Right lung (tissue), 2 donors: ENCODE measurements at regions not wholly inside any gene's neighbourhood (a gene's known extent, or its start where the extent isn't known, plus 50 kb on each side); places are given as distances from the start of the nearest gene placed in this dataset.
"Not testable (repeated sequence)": the region's sequence is repeated elsewhere in the genome, so short reads cannot be mapped to it uniquely, and the experiment has no call there.

Experiments used
- DNase-seq, 2 donors: peaks; one replicate each; pipeline ENCODE4 v3.0.0-alpha.2; 2013

GRCh38 chr7:3135626-3136025 is 92.0 kb upstream of the CARD11 start:
- DNase-seq = no peak

DNA sequence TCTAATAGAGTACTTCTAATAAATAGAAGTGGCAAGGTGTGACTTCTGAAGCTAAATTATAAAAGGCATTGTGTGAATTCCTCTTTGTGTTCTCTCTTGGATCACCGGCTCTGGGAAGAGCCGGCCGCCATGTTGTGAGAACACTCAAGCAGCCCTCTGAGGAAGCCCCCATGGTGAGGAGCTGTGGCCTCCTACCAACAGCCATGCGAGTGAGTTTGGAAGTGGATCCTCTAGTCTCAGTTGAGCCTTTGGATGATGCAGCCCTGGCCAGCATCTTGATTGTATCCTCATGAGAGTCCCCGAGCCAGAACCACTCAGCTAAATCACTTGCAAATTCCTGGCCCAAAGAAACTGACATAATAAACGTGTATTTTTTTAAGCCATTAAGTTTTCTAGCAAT is 94.5 kb upstream of the CARD11 start:
- DNase-seq = no peak

- no peak for DNase-seq
Measured at GRCh38 chr7:3138997-3139396, 95.3 kb upstream of the CARD11 start.

DNA sequence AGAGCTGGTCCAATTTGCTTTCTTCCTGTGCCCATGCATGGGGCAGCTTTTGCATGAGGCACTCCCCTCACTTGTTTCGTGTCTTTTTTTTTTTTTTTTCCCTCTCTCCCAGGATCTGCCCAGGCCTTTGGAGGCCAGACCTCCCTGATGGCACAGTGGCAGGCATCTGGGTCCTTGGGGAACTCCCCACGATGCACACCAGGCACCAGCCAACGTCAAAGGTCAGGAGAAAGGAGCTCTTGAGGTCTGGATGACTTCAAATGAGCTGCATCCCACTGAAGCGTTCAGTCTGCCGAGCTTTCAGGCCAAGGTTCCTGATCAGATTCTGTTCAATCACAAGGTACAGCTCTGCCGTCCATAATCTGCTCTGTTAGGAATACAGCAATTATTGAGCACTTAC is 97.2 kb upstream of the CARD11 start:
- no peak for DNase-seq

GRCh38 chr7:3141326-3141725 is 97.7 kb upstream of the CARD11 start:
- no peak for DNase-seq

- DNase-seq = no peak
Measured at GRCh38 chr7:3143869-3144775, 100.5 kb upstream of the CARD11 start.

GRCh38 chr7:3144776-3145125 is 101.1 kb upstream of the CARD11 start:
- DNase-seq = not testable (repeated sequence)

DNA sequence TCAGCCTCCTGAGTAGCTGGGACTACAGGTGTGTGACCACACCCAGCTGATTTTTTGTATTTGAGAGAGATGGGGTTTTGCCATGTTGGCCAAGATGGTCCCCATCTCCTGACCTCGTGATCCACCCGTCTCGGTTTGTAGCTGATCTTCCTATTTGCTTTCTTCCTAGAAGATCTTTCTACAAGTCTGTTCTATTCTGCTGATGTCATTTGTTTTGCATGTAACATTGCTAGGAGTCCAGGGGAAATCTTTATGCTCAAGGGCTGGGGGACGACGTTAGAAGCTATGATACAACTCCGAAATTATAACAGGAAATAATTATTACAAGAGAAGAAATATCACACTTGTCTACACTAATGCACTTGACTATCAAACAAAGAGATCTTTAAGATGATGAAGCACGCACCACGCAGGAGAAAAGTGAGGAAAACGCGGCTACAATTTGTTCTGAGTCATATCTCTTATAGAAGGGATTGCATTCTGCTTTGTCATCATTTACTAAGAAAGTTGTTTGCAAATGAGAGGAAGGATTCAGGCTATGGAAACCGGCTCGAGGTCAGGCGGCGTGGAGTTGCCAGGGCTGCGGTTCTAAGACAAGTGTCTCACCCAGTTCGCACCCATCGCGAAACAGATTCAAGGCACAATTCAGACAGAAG is 103.0 kb upstream of the CARD11 start:
- no peak for DNase-seq

DNA sequence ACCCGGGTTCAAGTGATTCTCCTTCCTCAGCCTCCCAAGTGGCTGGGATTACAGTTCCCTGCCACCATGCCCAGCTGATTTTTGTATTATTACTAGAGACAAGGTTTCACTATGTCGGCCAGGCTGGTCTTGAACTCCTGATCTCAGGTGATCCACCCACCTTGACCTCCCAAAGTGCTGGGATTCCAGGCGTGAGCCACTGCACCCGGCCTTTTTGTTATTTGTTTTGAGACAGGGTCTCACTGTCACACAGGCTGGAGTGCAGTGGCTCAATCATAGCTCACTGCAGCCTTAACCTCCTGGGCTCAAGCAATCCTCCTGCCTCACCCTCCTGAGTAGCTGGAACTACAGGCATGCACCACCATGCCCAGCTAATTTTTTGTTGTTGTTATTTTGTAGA is 104.8 kb upstream of the CARD11 start:
- not testable (repeated sequence) for DNase-seq

DNA sequence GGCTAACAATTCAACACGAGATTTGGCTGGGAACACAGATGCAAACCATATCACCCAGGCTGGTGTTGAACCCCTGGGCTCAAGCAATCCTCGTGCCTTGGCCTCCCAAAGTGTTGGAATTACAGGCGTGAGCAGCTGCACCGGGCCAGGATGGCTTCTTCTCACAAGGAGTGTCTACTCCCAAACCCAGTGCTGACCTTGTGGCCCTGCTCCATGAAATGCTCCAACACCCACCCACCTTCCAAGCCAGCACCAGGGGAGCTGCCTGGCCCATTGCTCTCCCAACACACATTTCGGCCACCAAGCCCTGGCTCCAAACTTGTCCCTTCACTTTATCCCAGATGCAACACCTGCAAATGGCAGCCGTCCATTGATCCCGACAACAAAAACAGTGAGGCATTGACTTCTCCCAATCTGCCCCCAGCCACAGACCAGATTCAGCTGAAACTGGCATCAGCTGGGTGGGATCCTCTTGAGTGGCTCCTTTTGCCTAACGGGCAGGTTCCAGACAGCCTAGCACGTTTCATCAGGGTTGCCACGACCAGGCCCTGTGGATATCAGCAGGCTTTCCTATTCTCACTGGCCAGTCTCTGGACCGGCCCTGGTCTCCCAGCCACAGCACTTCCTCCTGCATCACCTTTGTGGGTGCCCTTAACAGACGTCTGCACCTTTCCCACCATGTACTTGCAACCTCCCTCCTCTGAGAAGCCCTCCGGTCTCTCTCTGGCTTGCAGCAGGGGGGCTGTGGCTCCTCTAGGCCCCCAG is 105.7 kb upstream of the CARD11 start:
- no peak for DNase-seq

- no peak for DNase-seq
Measured at GRCh38 chr7:3150027-3150426, 106.4 kb upstream of the CARD11 start.

DNA sequence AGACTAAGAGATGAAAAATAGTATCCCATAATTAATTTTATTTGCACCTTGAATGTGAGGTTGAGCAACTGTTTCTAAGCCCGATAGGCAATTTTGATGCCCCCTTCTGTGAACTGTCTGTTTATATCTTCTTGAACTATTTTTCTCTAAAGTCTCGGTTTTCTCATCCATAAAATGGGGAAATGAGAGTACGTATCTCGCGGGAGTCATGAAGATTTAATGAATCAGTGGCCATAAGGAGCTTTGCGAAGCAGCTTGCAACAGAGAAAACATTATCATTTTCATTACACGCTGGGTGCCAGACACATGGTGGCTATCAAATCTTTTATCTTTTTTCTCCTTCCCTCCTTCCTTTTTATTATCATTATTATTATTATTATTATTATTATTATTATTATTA is 108.1 kb upstream of the CARD11 start:
- DNase-seq = no peak

GRCh38 chr7:3152714-3153113 is 109.0 kb upstream of the CARD11 start:
- DNase-seq = no peak

GRCh38 chr7:3153118-3153517 is 109.5 kb upstream of the CARD11 start:
- no peak for DNase-seq

GRCh38 chr7:3154317-3154716 is 110.7 kb upstream of the CARD11 start:
- DNase-seq = no peak

GRCh38 chr7:3154881-3155494 is 111.3 kb upstream of the CARD11 start:
- no peak for DNase-seq

DNA sequence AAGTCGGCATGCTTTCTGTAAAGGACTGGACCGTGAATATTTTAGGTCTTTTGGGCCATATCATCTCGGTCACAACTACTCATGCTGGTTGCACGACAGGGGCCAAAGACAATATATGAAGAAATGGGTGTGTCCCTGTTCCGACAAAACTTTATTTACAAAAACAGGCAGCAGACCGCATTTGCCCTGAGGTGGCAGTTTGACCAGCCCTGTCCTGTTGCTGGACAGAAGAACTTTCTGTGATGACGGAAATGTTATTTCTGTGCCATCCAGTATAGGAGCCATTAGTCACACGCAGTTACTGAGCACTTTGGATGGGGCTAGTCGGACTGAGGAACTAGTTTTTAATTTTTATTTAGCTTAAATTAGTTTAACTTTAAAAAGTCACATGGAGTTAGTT is 112.8 kb upstream of the CARD11 start:
- DNase-seq = no peak

DNA sequence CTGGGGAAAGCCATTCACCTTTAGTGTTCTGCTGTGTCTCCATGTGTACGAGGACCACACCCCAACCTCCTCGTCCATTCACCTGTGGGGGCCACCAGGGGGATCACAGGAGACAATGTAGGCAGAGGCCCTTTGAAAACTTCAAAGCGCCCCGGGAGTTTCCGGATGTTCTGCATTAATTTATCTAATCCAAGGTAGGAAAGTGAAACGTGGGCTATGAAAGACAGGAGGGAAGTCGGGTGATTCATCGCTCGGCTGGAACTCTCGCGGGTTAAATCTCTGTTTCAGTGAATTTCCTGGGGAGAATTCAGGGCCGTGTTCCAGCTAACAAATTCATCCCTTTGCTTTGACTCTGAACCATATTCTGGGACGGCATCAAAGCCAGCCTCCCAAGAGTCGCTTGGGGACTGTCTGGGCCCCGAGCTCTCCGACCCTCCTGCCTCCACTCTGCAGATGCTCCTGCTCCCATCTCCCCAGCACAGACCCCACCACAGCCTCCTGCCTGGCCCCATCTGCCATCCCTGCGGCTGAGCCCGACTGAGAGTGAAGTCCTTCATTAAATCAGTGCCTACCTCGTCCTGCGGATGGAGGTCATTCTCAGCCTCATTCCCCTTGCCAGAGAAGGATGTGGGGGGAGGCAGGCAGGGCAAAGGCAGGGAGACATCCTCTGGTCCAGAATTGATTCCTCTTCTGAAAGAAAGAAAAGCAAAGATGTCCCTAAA is 114.1 kb upstream of the CARD11 start:
- DNase-seq = no peak

DNA sequence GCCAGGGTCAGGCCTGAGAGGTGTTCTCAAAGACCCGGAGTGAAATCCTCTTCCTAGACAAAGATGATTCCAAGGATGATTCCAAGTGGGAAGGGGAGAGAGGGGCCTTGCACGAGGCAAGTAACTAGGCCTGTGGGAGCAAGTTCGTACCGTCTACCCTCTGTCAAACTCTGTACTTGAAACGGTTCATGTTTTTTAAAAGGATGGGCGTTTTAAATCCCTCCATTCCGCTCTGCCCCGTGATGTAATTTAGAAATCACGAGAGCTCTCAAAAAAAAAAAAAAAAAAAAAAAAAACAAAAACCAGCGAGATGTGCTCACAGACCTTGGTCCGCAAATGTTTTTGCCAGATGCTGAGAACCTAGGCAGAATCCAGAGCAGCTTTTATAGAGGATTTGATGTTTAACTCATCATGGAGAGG is 114.7 kb upstream of the CARD11 start:
- no peak for DNase-seq

DNA sequence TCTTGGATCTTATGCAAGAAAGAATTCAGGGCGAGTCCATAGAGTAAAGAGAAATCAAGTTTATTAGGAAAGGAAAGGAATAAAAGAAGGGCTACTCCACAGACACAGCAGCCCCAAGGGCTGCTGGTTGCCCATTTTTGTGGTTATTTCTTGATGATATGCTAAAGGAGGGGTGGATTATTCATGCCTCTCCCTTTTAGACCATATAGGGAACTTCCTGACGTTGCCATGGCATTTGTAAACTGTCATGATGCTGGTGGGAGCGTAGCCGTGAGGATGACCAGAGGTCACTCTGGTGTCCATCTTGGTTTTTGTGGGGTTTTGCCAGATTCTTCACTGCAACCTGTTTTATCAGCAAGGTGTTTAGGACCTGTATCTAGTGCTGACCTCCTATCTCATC is 115.4 kb upstream of the CARD11 start:
- DNase-seq = no peak

DNA sequence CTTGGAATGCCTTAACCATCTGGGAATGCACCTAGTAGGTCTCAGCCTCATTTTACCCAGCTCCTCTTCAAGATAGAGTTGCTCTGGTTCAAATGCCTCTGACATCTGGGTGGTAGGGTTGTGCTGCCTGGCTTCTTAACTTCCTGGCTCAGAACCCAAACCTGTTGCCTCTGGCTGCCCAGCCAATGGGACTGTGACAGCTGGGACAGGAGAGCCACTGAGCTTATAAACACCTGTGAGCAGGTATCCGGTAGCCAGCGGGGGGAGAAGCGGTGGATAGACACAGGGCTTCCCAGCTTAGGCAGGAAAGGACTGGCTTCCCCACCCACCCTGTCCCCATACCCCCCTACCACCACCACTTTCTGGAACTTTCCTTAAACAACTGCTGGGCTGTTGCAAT is 115.8 kb upstream of the CARD11 start:
- no peak for DNase-seq

DNA sequence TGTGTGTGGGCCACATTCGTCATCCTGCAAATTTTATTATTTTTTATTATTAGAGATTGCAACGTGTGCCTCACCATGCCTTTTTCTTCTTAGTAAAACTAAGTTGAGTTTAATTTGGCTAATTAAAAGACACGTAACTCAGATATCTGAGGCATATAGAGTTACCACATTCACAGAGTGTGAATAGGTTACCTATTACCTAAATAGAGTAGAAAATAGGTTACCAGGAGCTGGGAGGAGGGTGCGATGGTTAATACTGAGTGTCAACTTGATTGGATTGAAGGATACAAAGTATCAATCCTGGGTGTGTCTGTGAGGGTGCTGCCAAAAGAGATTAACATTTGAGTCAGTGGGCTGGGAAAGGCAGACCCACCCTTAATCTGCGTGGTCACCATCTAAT is 116.3 kb upstream of the CARD11 start:
- DNase-seq = not testable (repeated sequence)
